ENCODE measurements at regions not wholly inside any gene's neighbourhood (a gene's known extent, or its start where the extent isn't known, plus 50 kb on each side); places are given as distances from the start of the nearest gene placed in this dataset.
A peak's percentile ranks its signal among the peaks of the same experiment; 100 is the strongest.

- Histone ChIP-seq H3K56ac (ENCODE audit: extremely low read depth, insufficient read depth, low read length) (no peak overlapping the region), H2AK9ac (replicated peaks; ENCODE audit: low read depth, low read length, poor library complexity) (no peak overlapping the region), H3K23ac (ENCODE audit: low read depth, low read length) (no peak overlapping the region), H3K4me1 (ENCODE audit: control insufficient read depth, insufficient read depth, low read length) (peaks cover 9% of the 10 kb centered on the region), H4K20me1 (ENCODE audit: insufficient read depth, low read length) (no peaks in the 10 kb centered on the region), H4K8ac (ENCODE audit: low read depth in 2 of 2, low read length in 2 of 2) (no peak overlapping the region), H2AFZ (replicated peaks; ENCODE audit: low read length, poor library complexity) (no peak overlapping the region), H4K5ac (ENCODE audit: low read depth, low read length) (0 out of 2 replicates have a peak overlapping the region, but pooled peaks have one; percentile 42), H3K18ac (ENCODE audit: low read depth, low read length) (peak overlapping the region; percentile 54; the same call in 1 of the 2 replicates), H3K79me1 (ENCODE audit: low read depth in 1 of 2, low read length in 2 of 2) (no peaks in the 10 kb centered on the region), H3K27me3 (ENCODE audit: control insufficient read depth, insufficient read depth, low read length) (no peaks in the 10 kb centered on the region), H3K27ac (ENCODE audit: insufficient read depth, low read length) (no peak overlapping the region), H3K4me3 (ENCODE audit: insufficient read depth, low read depth, low read length) (no peak overlapping the region), H3K36me3 (ENCODE audit: control insufficient read depth, insufficient read depth, low read length) (no peaks in the 10 kb centered on the region), H3K9me1 (ENCODE audit: insufficient read depth, low read length) (peaks cover 4% of the 10 kb centered on the region; the same call in 1 of the 2 replicates), H4K91ac (ENCODE audit: insufficient read depth, low read depth, low read length) (no peak overlapping the region; the same call in 1 of the 2 replicates), H3K9me3 (ENCODE audit: control insufficient read depth, insufficient read depth, low read length) (no peaks in the 10 kb centered on the region), H2BK5ac (ENCODE audit: low read depth, low read length, poor library complexity, severe bottlenecking) (no peak overlapping the region), H3K4ac (ENCODE audit: low read depth, low read length) (no peak overlapping the region), H2BK20ac (ENCODE audit: low read depth, low read length) (peak overlapping the region; percentile 26; the same call in 1 of the 2 replicates), H3K4me2 (ENCODE audit: low read depth, low read length) (no peak overlapping the region), H3K9ac (ENCODE audit: low read depth, low read length) (no peak overlapping the region), H3K14ac (replicated peaks; ENCODE audit: low read depth, low read length) (no peak overlapping the region), H2AK5ac (ENCODE audit: low read depth, low read length) (no peak overlapping the region), H2BK15ac (ENCODE audit: low read depth, low read length) (0 out of 3 replicates have a peak overlapping the region, but pooled peaks have one; percentile 28), H2BK120ac (ENCODE audit: low read depth, low read length) (peak overlapping the region; percentile 14; the same call in 1 of the 2 replicates)
- in situ Hi-C loops (cut with MboI; ENCODE audit: low sequenced_read_pairs) = no loop called here
- ChIA-PET POLR2A (ENCODE audit: unreplicated experiment) (no interaction called here), CTCF (no interaction called here)
- TF ChIP-seq USF2 (IDR thresholded peaks at IDR 0.05; ENCODE audit: low read depth, low read length) = no peak
- no peak for TF ChIP-seq CHD1 (IDR thresholded peaks at IDR 0.05; ENCODE audit: low read depth, low read length)
- TF ChIP-seq POLR2A (IDR thresholded peaks at IDR 0.05; ENCODE audit: low read depth, low read length) = no peak
- TF ChIP-seq, protein P1, sequence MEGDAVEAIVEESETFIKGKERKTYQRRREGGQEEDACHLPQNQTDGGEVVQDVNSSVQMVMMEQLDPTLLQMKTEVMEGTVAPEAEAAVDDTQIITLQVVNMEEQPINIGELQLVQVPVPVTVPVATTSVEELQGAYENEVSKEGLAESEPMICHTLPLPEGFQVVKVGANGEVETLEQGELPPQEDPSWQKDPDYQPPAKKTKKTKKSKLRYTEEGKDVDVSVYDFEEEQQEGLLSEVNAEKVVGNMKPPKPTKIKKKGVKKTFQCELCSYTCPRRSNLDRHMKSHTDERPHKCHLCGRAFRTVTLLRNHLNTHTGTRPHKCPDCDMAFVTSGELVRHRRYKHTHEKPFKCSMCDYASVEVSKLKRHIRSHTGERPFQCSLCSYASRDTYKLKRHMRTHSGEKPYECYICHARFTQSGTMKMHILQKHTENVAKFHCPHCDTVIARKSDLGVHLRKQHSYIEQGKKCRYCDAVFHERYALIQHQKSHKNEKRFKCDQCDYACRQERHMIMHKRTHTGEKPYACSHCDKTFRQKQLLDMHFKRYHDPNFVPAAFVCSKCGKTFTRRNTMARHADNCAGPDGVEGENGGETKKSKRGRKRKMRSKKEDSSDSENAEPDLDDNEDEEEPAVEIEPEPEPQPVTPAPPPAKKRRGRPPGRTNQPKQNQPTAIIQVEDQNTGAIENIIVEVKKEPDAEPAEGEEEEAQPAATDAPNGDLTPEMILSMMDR (conservative IDR thresholded peaks at IDR 0.05; ENCODE audit: low read depth, low read length) = no peak
- TF ChIP-seq, protein P2, sequence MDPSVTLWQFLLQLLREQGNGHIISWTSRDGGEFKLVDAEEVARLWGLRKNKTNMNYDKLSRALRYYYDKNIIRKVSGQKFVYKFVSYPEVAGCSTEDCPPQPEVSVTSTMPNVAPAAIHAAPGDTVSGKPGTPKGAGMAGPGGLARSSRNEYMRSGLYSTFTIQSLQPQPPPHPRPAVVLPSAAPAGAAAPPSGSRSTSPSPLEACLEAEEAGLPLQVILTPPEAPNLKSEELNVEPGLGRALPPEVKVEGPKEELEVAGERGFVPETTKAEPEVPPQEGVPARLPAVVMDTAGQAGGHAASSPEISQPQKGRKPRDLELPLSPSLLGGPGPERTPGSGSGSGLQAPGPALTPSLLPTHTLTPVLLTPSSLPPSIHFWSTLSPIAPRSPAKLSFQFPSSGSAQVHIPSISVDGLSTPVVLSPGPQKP (IDR thresholded peaks at IDR 0.05; ENCODE audit: borderline replicate concordance, low read depth, low read length) = no peak
- TF ChIP-seq RAD21 (IDR thresholded peaks at IDR 0.05; ENCODE audit: low read length) = no peak
- TF ChIP-seq CEBPB (IDR thresholded peaks at IDR 0.05; ENCODE audit: low read depth, low read length) = no peak
- TF ChIP-seq MXI1 (IDR thresholded peaks at IDR 0.05; ENCODE audit: borderline replicate concordance, low read depth, low read length) = no peak
- no peak for TF ChIP-seq RFX5 (IDR thresholded peaks at IDR 0.05; ENCODE audit: low read depth, low read length)
- TF ChIP-seq SMC3 (IDR thresholded peaks at IDR 0.05; ENCODE audit: low read depth, low read length) = no peak
- TF ChIP-seq RCOR1 (IDR thresholded peaks at IDR 0.05; ENCODE audit: insufficient replicate concordance, low read length) = no peak
- TF ChIP-seq MAFK (IDR thresholded peaks at IDR 0.05; ENCODE audit: low read depth, low read length) = no peak
- TF ChIP-seq NFE2L2 (IDR thresholded peaks at IDR 0.05; ENCODE audit: low read depth, low read length) = no peak
- TF ChIP-seq FOS (IDR thresholded peaks at IDR 0.05; ENCODE audit: low read depth, low read length) = no peak
- TF ChIP-seq MAZ (IDR thresholded peaks at IDR 0.05; ENCODE audit: borderline replicate concordance, low read depth, low read length) = no peak
- intact Hi-C loops (cut with micrococcal nuclease) = no loop called here
- BruUV-seq (replicated peaks) = no TSS peak
- dilution Hi-C loops (cut with HindIII; ENCODE audit: low sequenced_read_pairs, unreplicated experiment) = no loop called here
- no peak for ATAC-seq (ENCODE audit: low read depth)
- DNase-seq = no peak
- no CpG with 5 or more reads among the region's 3 CpGs for whole genome bisulfite sequencing, 2 experiments (ENCODE audit: extremely low coverage in 2 of 2, insufficient read length in 1 of 2)
Observed at GRCh38 chr2:62593825-62594224, 87.8 kb upstream of the TMEM17 start.

Measured in IMR-90 (cell line).